Calu3 (cell line): ENCODE measurements at regions not wholly inside any gene's neighbourhood (a gene's known extent, or its start where the extent isn't known, plus 50 kb on each side); places are given as distances from the start of the nearest gene placed in this dataset.

Experiments used
- BruUV-seq: library from RNA; stranded (reverse); fragments of 400-500 nt; replicated peaks from 2 replicates; lab custom pipeline; 2021; lab: Mats Ljungman, UMichigan
- CTCF ChIA-PET: fragments of 300-600 bp; sonication (Branson Sonifier 250); formaldehyde crosslinking; loops from one replicate; lab custom pipeline; 2022; ENCODE audit warnings: antibody characterized with exemption; lab: Charles Lee
- DNase-seq: peaks from one replicate; pipeline ENCODE4 v3.0.0; 2022
- H3K27ac Mint-ChIP-seq: one replicate; pipeline ENCODE4 v1.8.0; 2022; ENCODE audit warnings: mixed read lengths; ENCODE audit not compliant: unreplicated experiment
- H3K27me3 Mint-ChIP-seq: one replicate; pipeline ENCODE4 v1.8.0; 2022; ENCODE audit warnings: mixed read lengths; ENCODE audit not compliant: unreplicated experiment
- H3K36me3 Mint-ChIP-seq: one replicate; pipeline ENCODE4 v1.8.0; 2022; ENCODE audit warnings: mild to moderate bottlenecking, moderate library complexity, mixed read lengths; ENCODE audit not compliant: insufficient read depth, unreplicated experiment
- H3K4me1 Mint-ChIP-seq: one replicate; pipeline ENCODE4 v1.8.0; 2022; ENCODE audit warnings: mild to moderate bottlenecking, low read depth, mixed read lengths; ENCODE audit not compliant: unreplicated experiment
- H3K4me3 Mint-ChIP-seq: one replicate; pipeline ENCODE4 v1.8.0; 2022; ENCODE audit warnings: mild to moderate bottlenecking, low read depth, moderate library complexity, mixed read lengths; ENCODE audit not compliant: unreplicated experiment
- H3K9me3 Mint-ChIP-seq: one replicate; pipeline ENCODE4 v1.8.0; 2022; ENCODE audit warnings: low read depth, mixed read lengths; ENCODE audit not compliant: unreplicated experiment
- CTCF ChIP-seq: fragments of 200-600 bp; IDR thresholded peaks from one replicate; pipeline ENCODE4 v1.8.0; 2022; ENCODE audit warnings: antibody characterized with exemption; ENCODE audit not compliant: unreplicated experiment
- intact Hi-C: fragments of 100-400 bp; cut with micrococcal nuclease; formaldehyde crosslinking; loops from one replicate; pipeline ENCODE4 v1.10.0; 2022; ENCODE audit not compliant: unreplicated experiment

- H3K27ac Mint-ChIP-seq: no peak overlapping the region
- H3K27me3 Mint-ChIP-seq: no peaks in the 10 kb centered on the region
- CTCF ChIA-PET: no interaction called here
- H3K4me1 Mint-ChIP-seq: no peaks in the 10 kb centered on the region
- BruUV-seq: no TSS peak
- no peak for TF ChIP-seq CTCF
- H3K4me3 Mint-ChIP-seq: no peak overlapping the region
- DNase-seq: no peak
- peaks cover 15% of the 10 kb centered on the region for H3K9me3 Mint-ChIP-seq
- no peaks in the 10 kb centered on the region for H3K36me3 Mint-ChIP-seq
- intact Hi-C loops: no loop called here
These were observed 403.9 kb upstream of the CELF2 start for GRCh38 chr10:10613656-10614244.

GRCh38 chr10:10617686-10618085, 400.0 kb upstream of the CELF2 start:
- Mint-ChIP-seq H3K4me1 (no peaks in the 10 kb centered on the region), H3K9me3 (peaks cover 17% of the 10 kb centered on the region), H3K36me3 (no peaks in the 10 kb centered on the region), H3K4me3 (no peak overlapping the region), H3K27me3 (no peaks in the 10 kb centered on the region), H3K27ac (no peak overlapping the region)
- CTCF ChIA-PET: no interaction called here
- TF ChIP-seq CTCF: no peak
- no TSS peak for BruUV-seq
- DNase-seq: no peak
- intact Hi-C loops: no loop called here

- no peak overlapping the region for H3K4me3 Mint-ChIP-seq
- intact Hi-C loops: no loop called here
- TF ChIP-seq CTCF: no peak
- CTCF ChIA-PET: no interaction called here
- H3K27ac Mint-ChIP-seq: no peak overlapping the region
- H3K36me3 Mint-ChIP-seq: no peaks in the 10 kb centered on the region
- peaks cover 17% of the 10 kb centered on the region for H3K9me3 Mint-ChIP-seq
- H3K27me3 Mint-ChIP-seq: no peaks in the 10 kb centered on the region
- no peaks in the 10 kb centered on the region for H3K4me1 Mint-ChIP-seq
- BruUV-seq: no TSS peak
- no peak for DNase-seq
These were observed 399.5 kb upstream of the CELF2 start for GRCh38 chr10:10618139-10618538.

- no peak overlapping the region for H3K4me3 Mint-ChIP-seq
- CTCF ChIA-PET: no interaction called here
- intact Hi-C loops: no loop called here
- BruUV-seq: no TSS peak
- no peaks in the 10 kb centered on the region for H3K4me1 Mint-ChIP-seq
- H3K27me3 Mint-ChIP-seq: no peaks in the 10 kb centered on the region
- no peak for TF ChIP-seq CTCF
- H3K9me3 Mint-ChIP-seq: peaks cover 6% of the 10 kb centered on the region
- H3K27ac Mint-ChIP-seq: no peak overlapping the region
- H3K36me3 Mint-ChIP-seq: no peaks in the 10 kb centered on the region
- no peak for DNase-seq
These were observed 393.6 kb upstream of the CELF2 start for GRCh38 chr10:10623958-10624566.
